H1 (cell line): ENCODE measurements at regions not wholly inside any gene's neighbourhood (a gene's known extent, or its start where the extent isn't known, plus 50 kb on each side); places are given as distances from the start of the nearest gene placed in this dataset.

Source experiments
- CTCF ChIA-PET: fragments of 300-600 bp; sonication (Branson Sonifier 250); formaldehyde crosslinking; loops from one replicate; lab custom pipeline; 2021; ENCODE audit not compliant: partially characterized antibody; lab: Charles Lee
- POLR2A ChIA-PET: fragments of 300-600 bp; sonication (Branson Sonifier 250); formaldehyde crosslinking; loops from one replicate; lab custom pipeline; 2021; ENCODE audit warnings: inconsistent platforms; ENCODE audit not compliant: partially characterized antibody; lab: Charles Lee
- DNase-seq, 2 experiments: peaks; one replicate each; pipeline versions ENCODE4 v3.0.0 to v3.0.0-alpha.2; 2010 to 2022; ENCODE audit warnings: low spot score in 2 of 2, low read depth in 1 of 2, mixed read lengths in 1 of 2
- FAIRE-seq: peaks from 2 replicates; lab custom pipeline; 2011; peaks lifted over from hg19 to GRCh38; lab: Jason Lieb, UNC
- H2AFZ ChIP-seq: 2 replicates; pipeline ENCODE4 v1.8.1; 2012; ENCODE audit warnings: low read length, inconsistent platforms
- H2AK5ac ChIP-seq: 2 replicates; pipeline ENCODE4 v1.6.1; 2013; ENCODE audit warnings: low read depth, low read length
- H2BK120ac ChIP-seq: replicated peaks from 2 replicates; pipeline ENCODE3; 2013; ENCODE audit warnings: low read depth, low read length, inconsistent platforms
- H2BK12ac ChIP-seq: 2 replicates; pipeline ENCODE4 v1.6.1; 2013; ENCODE audit warnings: low read depth, low read length
- H2BK15ac ChIP-seq: 2 replicates; pipeline ENCODE4 v1.6.1; 2013; ENCODE audit warnings: low read length
- H2BK20ac ChIP-seq: 2 replicates; pipeline ENCODE4 v1.6.1; 2013; ENCODE audit warnings: low read length
- H2BK5ac ChIP-seq: 2 replicates; pipeline ENCODE4 v1.6.1; 2013; ENCODE audit warnings: low read depth, low read length
- H3K14ac ChIP-seq: 2 replicates; pipeline ENCODE4 v1.6.1; 2013; ENCODE audit warnings: inconsistent platforms; ENCODE audit not compliant: insufficient read length
- H3K18ac ChIP-seq: 2 replicates; pipeline ENCODE4 v1.6.1; 2013; ENCODE audit warnings: low read length; ENCODE audit errors: extremely low read depth
- H3K23ac ChIP-seq: 2 replicates; pipeline ENCODE4 v1.6.1; 2013; ENCODE audit warnings: inconsistent platforms; ENCODE audit not compliant: insufficient read length
- H3K23me2 ChIP-seq: 2 replicates; pipeline ENCODE4 v1.6.1; 2013; ENCODE audit warnings: low read depth, low read length
- H3K27ac ChIP-seq: 2 replicates; pipeline ENCODE4 v1.6.1; 2011; ENCODE audit warnings: low read depth, low read length, inconsistent platforms
- H3K27me3 ChIP-seq, 4 experiments: replicated peaks in 1 of 4; 1 replicate in 1 of 4; 2 replicates in 3 of 4; pipeline versions ENCODE4 v1.6.1 to v1.8.1; 2011 to 2013; ENCODE audit warnings: low read length in 3 of 4, mild to moderate bottlenecking in 3 of 4, inconsistent platforms in 2 of 4, mixed read lengths in 2 of 4, moderate library complexity in 1 of 4; ENCODE audit not compliant: control insufficient read depth in 3 of 4, insufficient read depth in 3 of 4; ENCODE audit errors: extremely low read depth in 1 of 4
- H3K36me3 ChIP-seq, 4 experiments: 2 replicates each; pipeline versions ENCODE4 v1.6.1 to v1.8.1; 2011 to 2013; ENCODE audit warnings: mild to moderate bottlenecking in 4 of 4, low read length in 3 of 4, moderate library complexity in 2 of 4, control low read depth in 1 of 4, inconsistent platforms in 1 of 4; ENCODE audit not compliant: insufficient read depth in 4 of 4, control insufficient read depth in 2 of 4
- H3K4ac ChIP-seq: replicated peaks from 2 replicates; pipeline ENCODE3; 2013; ENCODE audit warnings: low read length, low read depth, mixed read lengths, inconsistent platforms; ENCODE audit not compliant: insufficient read length
- H3K4me1 ChIP-seq, 4 experiments: replicated peaks in 1 of 4; 1 replicate in 1 of 4; 2 replicates in 3 of 4; pipeline versions ENCODE4 v1.6.1 to v1.8.1; 2011 to 2013; ENCODE audit warnings: low read length in 3 of 4, inconsistent platforms in 2 of 4, mixed read lengths in 1 of 4; ENCODE audit not compliant: insufficient read depth in 4 of 4, control insufficient read depth in 3 of 4
- H3K4me2 ChIP-seq, 2 experiments: 2 replicates each; pipeline versions ENCODE4 v1.6.1 to v1.8.1; 2011 to 2013; ENCODE audit warnings: low read depth in 2 of 2, low read length in 2 of 2, control low read depth in 1 of 2, inconsistent platforms in 1 of 2, mild to moderate bottlenecking in 1 of 2; ENCODE audit not compliant: insufficient read depth in 1 of 2
- H3K4me3 ChIP-seq, 4 experiments: fragments of 200-600, 300-600 bp in 1 of 4; sonication (generic), shearing (Covaris generic), sonication (Bioruptor Twin) in 1 of 4; 2 replicates each; pipeline versions ENCODE4 v1.5.1 to v1.8.1; 2011 to 2016; ENCODE audit warnings: low read length in 4 of 4, low read depth in 3 of 4, control low read depth in 2 of 4, inconsistent platforms in 2 of 4, mild to moderate bottlenecking in 2 of 4, mixed read lengths in 1 of 4, moderate library complexity in 1 of 4; ENCODE audit not compliant: insufficient read depth in 2 of 4; ENCODE audit errors: extremely low read depth in 1 of 4
- H3K56ac ChIP-seq: replicated peaks from 2 replicates; pipeline ENCODE3; 2013; ENCODE audit warnings: low read depth, mild to moderate bottlenecking, mixed read lengths, low read length, inconsistent platforms; ENCODE audit not compliant: insufficient read length
- H3K79me1 ChIP-seq: 2 replicates; pipeline ENCODE4 v1.6.1; 2013; ENCODE audit warnings: low read depth, low read length, control low read depth
- H3K79me2 ChIP-seq, 2 experiments: 2 replicates each; pipeline versions ENCODE4 v1.6.1 to v1.8.1; 2012 to 2013; ENCODE audit warnings: low read length in 2 of 2, mild to moderate bottlenecking in 2 of 2, inconsistent platforms in 1 of 2; ENCODE audit not compliant: insufficient read depth in 2 of 2, control insufficient read depth in 1 of 2
- H3K9ac ChIP-seq, 4 experiments: replicated peaks in 1 of 4; 1 replicate in 1 of 4; 2 replicates in 3 of 4; pipeline versions ENCODE4 v1.6.1 to v1.8.1; 2011 to 2013; ENCODE audit warnings: low read depth in 3 of 4, low read length in 3 of 4, control low read depth in 2 of 4, mild to moderate bottlenecking in 2 of 4, moderate library complexity in 2 of 4, inconsistent platforms in 1 of 4; ENCODE audit errors: extremely low read depth in 1 of 4
- H3K9me3 ChIP-seq, 2 experiments: 2 replicates each; pipeline versions ENCODE4 v1.6.1 to v1.8.1; 2012 to 2013; ENCODE audit warnings: mild to moderate bottlenecking in 2 of 2, moderate library complexity in 2 of 2, control low read depth in 1 of 2, inconsistent platforms in 1 of 2, low read depth in 1 of 2, low read length in 1 of 2, mixed read lengths in 1 of 2; ENCODE audit not compliant: insufficient read depth in 2 of 2
- H4K20me1 ChIP-seq, 2 experiments: replicated peaks in 1 of 2; 2 replicates each; pipeline versions ENCODE3 to v1.8.1; 2011 to 2013; ENCODE audit warnings: inconsistent platforms in 2 of 2, low read length in 2 of 2, mild to moderate bottlenecking in 1 of 2; ENCODE audit not compliant: insufficient read depth in 2 of 2, control insufficient read depth in 1 of 2
- H4K5ac ChIP-seq: 2 replicates; pipeline ENCODE4 v1.6.1; 2013; ENCODE audit warnings: low read length, low read depth, mixed read lengths, inconsistent platforms; ENCODE audit not compliant: insufficient read length
- H4K8ac ChIP-seq: 2 replicates; pipeline ENCODE4 v1.8.0; 2013; ENCODE audit warnings: mild to moderate bottlenecking, moderate library complexity, low read length, inconsistent platforms; ENCODE audit not compliant: insufficient read depth; ENCODE audit errors: extremely low read depth
- H4K91ac ChIP-seq: replicated peaks from 2 replicates; pipeline ENCODE3; 2013; ENCODE audit warnings: low read length, mixed read lengths, inconsistent platforms; ENCODE audit not compliant: insufficient read length
- ATF2 ChIP-seq: IDR thresholded peaks from 2 replicates; pipeline ENCODE4 v1.6.1; 2012; ENCODE audit warnings: low read length, inconsistent platforms
- CTBP2 ChIP-seq: IDR thresholded peaks from 2 replicates; pipeline ENCODE4 v1.7.0; 2011; ENCODE audit warnings: borderline replicate concordance, mild to moderate bottlenecking, moderate library complexity, mixed read lengths, low read length; ENCODE audit not compliant: insufficient read depth, insufficient read length
- E2F6 ChIP-seq: IDR thresholded peaks from 2 replicates; pipeline ENCODE4 v1.6.1; 2012; ENCODE audit warnings: inconsistent platforms
- EGR1 ChIP-seq: IDR thresholded peaks from 2 replicates; pipeline ENCODE4 v1.6.1; 2011; ENCODE audit warnings: low read depth, low read length, borderline replicate concordance
- FOSL1 ChIP-seq: IDR thresholded peaks from 2 replicates; pipeline ENCODE4 v1.6.1; 2011; ENCODE audit warnings: mild to moderate bottlenecking, low read depth, low read length, moderate library complexity; ENCODE audit not compliant: insufficient read depth
- NANOG ChIP-seq: IDR thresholded peaks from 2 replicates; pipeline ENCODE4 v1.6.1; 2011; ENCODE audit warnings: low read length, low read depth, mild to moderate bottlenecking, inconsistent platforms; ENCODE audit not compliant: insufficient read depth, poor library complexity, severe bottlenecking
- SAP30 ChIP-seq: fragments of 300-600 bp; sonication (generic); IDR thresholded peaks from 2 replicates; pipeline ENCODE4 v1.7.1; 2012; ENCODE audit warnings: low read length, moderate library complexity, mild to moderate bottlenecking, inconsistent platforms; ENCODE audit not compliant: insufficient read depth, insufficient replicate concordance
- SIN3A ChIP-seq, 2 experiments: IDR thresholded peaks in 1 of 2; conservative IDR thresholded peaks in 1 of 2; 2 replicates each; pipeline ENCODE4 v1.6.1; 2011 to 2012; ENCODE audit warnings: low read length in 2 of 2, improper control_type of control experiment in 1 of 2, low read depth in 1 of 2, mild to moderate bottlenecking in 1 of 2
- USF2 ChIP-seq: IDR thresholded peaks from 2 replicates; pipeline ENCODE4 v1.6.1; 2011; ENCODE audit warnings: low read length, improper control_type of control experiment

DNA sequence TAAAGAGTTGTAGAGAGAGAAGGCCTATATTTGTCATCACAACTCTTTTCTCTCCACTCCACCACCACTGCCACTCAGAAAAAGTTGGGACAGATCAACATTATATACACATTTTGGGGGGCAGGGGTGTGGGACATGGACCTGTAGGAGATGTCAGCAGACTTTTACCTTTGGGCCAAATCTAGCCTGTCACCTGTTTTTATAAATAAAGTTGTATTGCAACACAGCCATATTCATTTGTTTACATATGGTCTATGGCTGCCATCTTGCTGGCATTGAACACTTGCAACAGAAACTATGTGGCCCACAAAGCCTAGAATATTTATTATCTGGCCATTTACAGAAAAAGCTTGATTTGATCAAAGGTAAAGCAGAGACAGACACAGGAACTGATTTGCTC lies 250.7 kb downstream of the BTG1 start:
- H3K27ac ChIP-seq, result no peak overlapping the region
- H3K9me3 ChIP-seq, result no peaks in the 10 kb centered on the region
- no peak for DNase-seq
- H2BK120ac ChIP-seq, result no peak overlapping the region
- H4K8ac ChIP-seq, result no peak overlapping the region
- H3K4me2 ChIP-seq, result no peak overlapping the region
- no peaks in the 10 kb centered on the region for H3K79me2 ChIP-seq
- H2BK20ac ChIP-seq, result no peak overlapping the region
- no peak overlapping the region for H2AK5ac ChIP-seq
- H3K23ac ChIP-seq, result no peak overlapping the region
- H2BK12ac ChIP-seq, result no peak overlapping the region
- no peak overlapping the region for H2AFZ ChIP-seq
- H3K56ac ChIP-seq, result no peak overlapping the region
- no peaks in the 10 kb centered on the region for H3K23me2 ChIP-seq
- no peaks in the 10 kb centered on the region; a peak in 1 of 7 replicates for H3K4me1 ChIP-seq
- no peak overlapping the region for H3K14ac ChIP-seq
- H3K27me3 ChIP-seq, result no peaks in the 10 kb centered on the region
- POLR2A ChIA-PET, result no interaction called here
- TF ChIP-seq E2F6 (no peak), ATF2 (no peak), SAP30 (no peak), FOSL1 (no peak), USF2 (no peak), EGR1 (no peak), NANOG (no peak), SIN3A (conservative IDR thresholded peaks at IDR 0.05 in 1 of 2, IDR thresholded peaks at IDR 0.05 in 1 of 2; ENCODE audit: low read depth in 1 of 2, low read length in 2 of 2) (no peak), CTBP2 (no peak)
- H2BK5ac ChIP-seq, result no peak overlapping the region
- FAIRE-seq, result no peak
- H3K4ac ChIP-seq, result no peak overlapping the region
- H3K36me3 ChIP-seq, result no peaks in the 10 kb centered on the region
- H3K4me3 ChIP-seq, result no peak overlapping the region
- H2BK15ac ChIP-seq, result no peak overlapping the region
- H4K20me1 ChIP-seq, result no peaks in the 10 kb centered on the region
- CTCF ChIA-PET, result no interaction called here
- H4K91ac ChIP-seq, result no peak overlapping the region
- H3K9ac ChIP-seq, result no peak overlapping the region
- no peak overlapping the region for H4K5ac ChIP-seq
- H3K79me1 ChIP-seq, result no peaks in the 10 kb centered on the region
- H3K18ac ChIP-seq, result no peak overlapping the region
